LNCAP (cell line): ENCODE measurements at regions not wholly inside any gene's neighbourhood (a gene's known extent, or its start where the extent isn't known, plus 50 kb on each side); places are given as distances from the start of the nearest gene placed in this dataset.

Experiments
- TF ChIP-seq, protein P1 (sequence below): fragments of 450-650 bp; IDR thresholded peaks from 2 replicates; pipeline ENCODE4 v1.5.1; 2017; ENCODE audit warnings: mild to moderate bottlenecking

DNA sequence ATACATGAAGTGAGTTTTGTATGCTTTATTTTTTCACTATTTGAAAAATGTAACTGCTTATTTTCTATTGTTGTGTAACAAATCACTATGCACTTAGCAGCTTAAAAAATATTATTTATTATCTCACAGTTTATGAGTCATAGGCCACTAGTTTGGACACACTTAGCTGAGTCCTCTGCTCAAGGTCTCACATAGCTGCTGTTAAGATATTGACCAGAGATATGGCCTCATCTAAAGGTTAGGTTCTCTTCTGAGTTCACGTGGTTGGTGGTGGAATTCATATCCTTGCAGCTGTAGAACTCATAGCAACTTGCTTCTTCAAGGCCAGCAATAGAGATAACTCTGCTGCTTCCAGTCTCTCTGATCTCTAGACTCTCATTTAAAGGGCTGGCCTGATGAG is 534.4 kb downstream of the SPRY1 start:
- TF ChIP-seq, protein P1, sequence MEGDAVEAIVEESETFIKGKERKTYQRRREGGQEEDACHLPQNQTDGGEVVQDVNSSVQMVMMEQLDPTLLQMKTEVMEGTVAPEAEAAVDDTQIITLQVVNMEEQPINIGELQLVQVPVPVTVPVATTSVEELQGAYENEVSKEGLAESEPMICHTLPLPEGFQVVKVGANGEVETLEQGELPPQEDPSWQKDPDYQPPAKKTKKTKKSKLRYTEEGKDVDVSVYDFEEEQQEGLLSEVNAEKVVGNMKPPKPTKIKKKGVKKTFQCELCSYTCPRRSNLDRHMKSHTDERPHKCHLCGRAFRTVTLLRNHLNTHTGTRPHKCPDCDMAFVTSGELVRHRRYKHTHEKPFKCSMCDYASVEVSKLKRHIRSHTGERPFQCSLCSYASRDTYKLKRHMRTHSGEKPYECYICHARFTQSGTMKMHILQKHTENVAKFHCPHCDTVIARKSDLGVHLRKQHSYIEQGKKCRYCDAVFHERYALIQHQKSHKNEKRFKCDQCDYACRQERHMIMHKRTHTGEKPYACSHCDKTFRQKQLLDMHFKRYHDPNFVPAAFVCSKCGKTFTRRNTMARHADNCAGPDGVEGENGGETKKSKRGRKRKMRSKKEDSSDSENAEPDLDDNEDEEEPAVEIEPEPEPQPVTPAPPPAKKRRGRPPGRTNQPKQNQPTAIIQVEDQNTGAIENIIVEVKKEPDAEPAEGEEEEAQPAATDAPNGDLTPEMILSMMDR: no peak

DNA sequence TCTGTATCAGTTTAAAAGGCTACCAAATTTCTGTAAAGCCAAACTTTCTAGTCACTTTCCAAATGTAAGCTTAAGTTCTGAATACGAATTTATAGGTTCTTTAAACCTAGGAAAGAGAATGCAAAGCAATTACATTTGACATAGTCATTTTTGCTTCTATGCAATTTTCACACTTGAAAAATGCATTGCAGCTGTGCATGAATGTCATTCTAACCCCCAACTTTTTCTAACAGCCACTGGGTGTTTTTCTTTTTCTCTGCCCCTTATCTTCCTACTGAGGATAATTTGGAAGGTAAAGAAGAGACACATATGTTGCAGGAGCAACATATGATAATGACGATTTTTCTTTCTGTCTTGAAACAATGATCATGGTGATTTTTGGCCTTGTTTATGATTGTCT is 537.5 kb downstream of the SPRY1 start:
- TF ChIP-seq, protein P1: no peak

DNA sequence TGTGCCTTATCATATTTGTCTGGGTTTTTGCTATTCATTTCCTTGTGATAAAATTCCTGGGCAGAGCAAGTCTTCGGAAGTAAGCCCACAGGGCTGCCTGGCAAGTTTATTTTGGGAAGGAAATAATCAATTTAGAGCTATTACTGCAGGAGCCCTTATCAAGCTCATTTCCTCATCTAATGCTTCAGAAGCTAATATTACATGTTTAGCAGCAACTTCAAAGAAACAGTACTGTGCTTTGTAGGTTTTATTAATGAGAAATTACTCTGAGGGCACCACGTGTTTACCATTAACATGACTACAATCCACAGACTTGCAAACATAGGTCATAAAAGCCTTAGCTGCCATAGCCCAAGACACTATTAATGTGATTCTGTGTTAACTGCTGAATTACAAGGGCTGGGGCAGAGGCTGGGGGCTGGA is 540.0 kb downstream of the SPRY1 start:
- TF ChIP-seq, protein P1: no peak

DNA sequence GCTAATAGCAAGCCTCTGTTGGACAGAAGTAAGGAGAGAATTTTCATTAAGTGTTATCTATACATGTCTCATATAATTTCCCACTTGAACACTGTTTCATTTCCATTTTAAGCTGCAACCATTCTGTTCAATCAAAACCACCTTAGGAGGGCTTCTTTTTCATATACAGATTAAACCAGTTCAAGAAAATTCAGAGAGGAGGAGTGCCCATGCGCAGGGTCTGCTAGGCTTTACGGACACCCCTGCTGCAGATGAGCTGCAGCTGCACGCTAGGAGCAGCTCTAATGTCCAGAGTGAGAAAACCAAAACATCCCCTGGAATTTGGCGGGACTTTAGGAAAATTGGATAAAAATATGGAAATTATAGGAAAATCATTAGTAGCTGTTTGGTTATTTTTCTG is 541.0 kb downstream of the SPRY1 start:
- TF ChIP-seq, protein P1: no peak

DNA sequence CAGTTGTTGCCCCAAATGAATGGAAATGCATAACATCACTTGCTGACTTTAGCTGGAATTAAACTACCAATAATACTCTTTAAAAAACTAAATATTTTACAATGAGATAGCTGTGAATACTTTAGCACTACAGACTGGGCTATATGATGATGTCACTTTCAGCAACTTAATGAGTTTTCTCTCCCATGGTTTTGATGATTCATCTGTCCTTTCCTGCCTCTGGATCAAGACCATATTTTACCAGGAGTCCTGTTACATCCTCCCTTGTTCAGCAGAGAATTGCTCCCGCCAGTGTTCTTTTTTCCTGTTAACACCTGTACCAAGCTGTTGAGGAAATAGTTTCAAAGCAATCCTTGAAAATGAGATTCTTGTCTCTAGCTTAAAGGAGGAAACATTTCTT is 543.0 kb downstream of the SPRY1 start:
- TF ChIP-seq, protein P1: no peak

DNA sequence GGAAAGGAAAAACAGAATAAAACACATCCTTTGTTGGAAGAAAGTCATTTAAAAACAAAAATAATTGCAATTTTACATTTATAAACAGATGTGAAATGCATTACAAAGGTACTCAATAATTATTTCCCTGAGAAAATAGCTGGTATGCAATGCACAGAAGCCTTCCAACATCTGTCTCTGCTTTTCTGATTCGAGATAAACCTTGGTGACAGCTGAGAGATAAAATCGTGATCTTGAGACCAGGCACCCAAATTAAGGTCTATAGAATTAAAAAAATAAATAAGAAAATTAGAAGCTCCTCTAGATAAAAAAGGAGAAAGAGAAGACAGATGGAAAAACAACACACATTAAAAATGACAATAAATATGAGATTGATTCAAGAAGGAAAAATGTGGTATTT is 544.0 kb downstream of the SPRY1 start:
- TF ChIP-seq, protein P1: no peak

DNA sequence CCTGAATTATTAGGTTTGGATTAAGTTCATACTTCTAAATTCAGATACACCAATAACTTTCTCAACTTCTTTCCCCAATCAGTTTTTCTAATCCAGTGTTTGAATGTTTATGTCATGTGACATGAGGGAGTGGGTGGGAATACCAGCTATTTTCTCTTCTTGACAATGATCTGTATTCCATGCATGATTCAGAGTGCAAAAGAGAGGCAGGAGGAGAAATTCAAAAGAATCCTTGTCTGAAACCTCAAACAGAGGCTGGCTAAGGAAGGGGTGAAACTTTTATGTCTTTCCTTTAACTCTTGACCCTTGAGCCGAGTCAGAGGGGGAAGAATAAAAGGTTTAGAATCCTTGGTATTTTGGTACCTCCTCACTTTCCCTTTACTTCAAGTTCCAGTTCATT is 544.7 kb downstream of the SPRY1 start:
- TF ChIP-seq, protein P1: no peak

DNA sequence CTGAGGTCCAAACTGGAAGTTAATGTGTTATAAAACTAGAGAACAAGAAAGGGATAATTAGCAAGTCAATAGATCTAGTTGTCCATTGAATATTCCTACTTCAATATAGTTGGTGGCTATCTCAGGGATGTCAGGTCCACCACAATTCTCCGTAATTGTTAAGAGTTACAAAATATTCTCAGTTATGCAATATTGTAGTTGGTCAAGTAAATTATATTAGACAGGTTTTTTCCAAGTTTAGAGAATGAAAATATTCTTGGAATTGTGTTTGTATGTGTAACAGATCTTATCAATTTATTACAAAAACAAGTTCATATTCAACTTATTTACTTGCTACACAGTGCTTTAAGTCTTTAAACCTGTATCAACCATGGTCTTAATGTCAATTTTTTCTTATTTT is 547.4 kb downstream of the SPRY1 start:
- TF ChIP-seq, protein P1: no peak
